HG03108 (cell line): ENCODE measurements at regions not wholly inside any gene's neighbourhood (a gene's known extent, or its start where the extent isn't known, plus 50 kb on each side); places are given as distances from the start of the nearest gene placed in this dataset.
"Not testable (repeated sequence)": the region's sequence is repeated elsewhere in the genome, so short reads cannot be mapped to it uniquely, and the experiment has no call there.

Source experiments
- ATAC-seq: cut with Tn5 transposase; IDR thresholded peaks from one replicate; pipeline ENCODE4 v1.9.1; 2021; ENCODE audit warnings: moderate library complexity; ENCODE audit not compliant: unreplicated experiment

DNA sequence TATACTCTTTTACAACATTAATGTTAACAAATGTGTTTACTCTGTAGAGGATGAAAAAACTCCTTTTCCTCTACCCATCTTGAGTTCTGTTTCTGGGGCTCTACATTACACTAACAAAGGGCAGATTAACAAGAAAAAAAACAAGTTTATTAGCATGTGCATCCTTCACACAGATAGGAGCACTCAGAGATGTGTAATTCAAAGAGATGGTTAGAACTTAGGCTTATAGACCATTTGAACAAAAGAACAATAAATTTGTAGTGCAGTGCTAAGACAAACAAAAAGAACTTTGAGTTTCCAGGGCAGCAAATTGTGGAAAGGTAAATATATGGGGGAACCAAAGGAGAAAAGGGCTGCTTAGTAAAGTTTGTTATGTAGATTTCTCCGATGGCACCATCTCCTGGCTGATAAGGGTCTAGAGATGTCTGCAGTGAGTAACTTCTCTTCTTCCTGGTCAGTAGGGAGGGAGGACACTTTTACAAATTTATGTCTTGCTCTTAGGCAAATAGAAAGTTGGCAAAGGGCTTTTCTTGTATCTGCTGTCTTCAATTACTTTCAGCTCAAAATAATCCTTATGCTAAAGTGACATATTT is 1249.9 kb upstream of the TENM3 start:
- ATAC-seq: no peak

DNA sequence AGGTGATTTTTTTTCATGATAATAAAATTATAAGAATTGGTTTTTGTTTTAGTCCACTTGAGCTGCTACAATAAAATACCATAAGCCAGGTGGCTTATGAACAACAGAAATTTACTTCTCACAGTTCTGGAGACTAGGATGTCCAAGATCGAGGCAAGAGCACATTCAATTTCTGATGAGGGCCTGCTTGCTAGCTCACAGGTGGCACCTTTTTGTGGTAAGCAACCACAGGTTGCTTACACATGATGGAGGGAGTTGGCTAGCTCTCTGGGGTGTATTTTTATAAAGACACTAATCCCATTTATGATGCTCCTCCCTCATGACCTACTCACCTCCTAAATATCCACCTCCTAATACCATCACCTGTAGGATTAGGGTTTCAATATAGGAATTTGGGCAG is 1248.5 kb upstream of the TENM3 start:
- ATAC-seq: no peak

DNA sequence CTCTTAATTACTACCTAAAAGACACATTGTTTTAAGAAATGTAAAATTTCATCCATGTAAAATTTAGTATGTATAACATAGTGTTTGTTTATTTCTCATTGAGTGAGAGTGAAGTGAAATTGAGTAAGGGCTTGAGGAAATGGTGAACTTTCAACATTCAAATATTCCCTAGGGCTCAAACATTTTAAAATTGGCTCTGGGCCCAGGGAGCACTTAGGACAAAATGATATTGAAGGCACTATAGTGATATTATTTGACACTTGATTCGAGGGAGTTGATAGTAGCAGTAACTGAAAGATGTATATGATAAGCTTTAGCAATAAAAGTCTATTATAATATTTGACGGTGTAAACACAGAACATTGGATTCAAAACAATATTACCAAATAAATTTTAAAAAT is 1244.0 kb upstream of the TENM3 start:
- ATAC-seq: no peak

DNA sequence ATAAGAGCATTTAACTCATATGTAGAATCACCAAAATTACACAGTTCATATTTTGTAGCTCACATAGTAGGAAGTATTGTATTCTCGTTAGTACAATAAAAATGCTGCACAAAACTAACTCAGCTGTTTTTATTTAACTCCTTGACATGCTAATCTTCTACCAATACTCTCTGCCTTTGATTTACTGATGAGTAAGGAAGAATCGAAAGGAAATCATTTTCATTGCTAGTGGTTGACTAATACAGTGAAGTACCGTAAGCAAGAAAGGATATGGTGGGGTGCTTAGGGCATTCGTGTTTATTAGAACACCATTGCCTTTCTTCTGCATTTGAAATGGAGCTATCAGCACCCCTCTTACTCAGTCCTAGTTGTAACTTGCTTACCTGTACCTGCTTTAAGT is 1239.1 kb upstream of the TENM3 start:
- ATAC-seq: no peak

DNA sequence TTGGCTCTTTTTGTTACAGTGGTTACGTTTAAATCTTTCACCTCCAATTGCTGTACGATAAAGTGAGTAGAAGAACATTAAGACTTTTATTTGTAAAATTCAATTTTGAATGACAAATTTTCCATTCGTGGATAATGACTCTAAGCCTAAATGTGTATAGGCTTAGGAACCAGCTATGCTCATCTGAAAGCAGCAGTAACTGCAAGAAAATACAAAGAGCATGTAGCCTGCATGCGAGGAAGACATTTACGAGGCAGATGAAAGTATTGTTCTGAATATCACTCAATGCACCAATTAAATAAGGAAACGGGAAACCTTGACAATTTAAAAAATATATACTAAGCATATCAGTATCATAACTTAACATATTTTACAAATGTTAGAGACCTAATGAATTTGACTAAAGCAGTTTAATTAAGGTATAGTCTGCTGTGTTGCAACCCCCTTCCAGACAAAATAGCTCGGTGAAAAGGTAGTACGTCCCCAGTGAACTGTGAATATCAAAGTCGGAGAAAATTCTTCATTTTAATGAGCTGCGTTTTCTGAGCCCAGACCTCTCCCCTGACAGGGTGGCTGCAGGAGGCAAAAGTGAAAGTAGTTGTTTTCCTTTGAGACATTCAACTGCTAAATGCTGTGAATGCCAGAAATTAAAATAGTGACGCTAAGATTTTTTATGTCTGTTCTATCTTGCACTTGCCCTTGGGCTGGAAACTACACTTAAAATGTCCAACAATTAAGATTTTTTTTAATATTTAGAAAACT is 1236.5 kb upstream of the TENM3 start:
- no peak for ATAC-seq

DNA sequence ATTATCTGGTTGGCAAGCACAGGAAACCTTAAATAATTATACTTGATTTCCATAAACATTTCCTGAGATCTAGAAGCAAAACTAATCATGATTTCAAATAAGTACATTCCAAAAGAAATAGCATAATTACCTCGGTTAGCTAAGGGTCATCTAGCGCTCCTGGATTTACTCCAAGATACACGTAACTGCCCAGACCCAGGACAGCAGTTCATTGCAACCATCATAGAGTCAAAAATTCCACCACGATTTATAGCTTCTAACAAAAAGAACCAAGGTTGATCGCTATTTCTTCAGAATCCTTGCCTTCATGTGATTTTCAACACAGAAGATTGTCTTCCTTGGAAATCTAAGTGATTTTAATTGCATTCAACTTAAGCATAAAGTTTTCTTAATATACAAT is 1235.5 kb upstream of the TENM3 start:
- ATAC-seq: no peak

DNA sequence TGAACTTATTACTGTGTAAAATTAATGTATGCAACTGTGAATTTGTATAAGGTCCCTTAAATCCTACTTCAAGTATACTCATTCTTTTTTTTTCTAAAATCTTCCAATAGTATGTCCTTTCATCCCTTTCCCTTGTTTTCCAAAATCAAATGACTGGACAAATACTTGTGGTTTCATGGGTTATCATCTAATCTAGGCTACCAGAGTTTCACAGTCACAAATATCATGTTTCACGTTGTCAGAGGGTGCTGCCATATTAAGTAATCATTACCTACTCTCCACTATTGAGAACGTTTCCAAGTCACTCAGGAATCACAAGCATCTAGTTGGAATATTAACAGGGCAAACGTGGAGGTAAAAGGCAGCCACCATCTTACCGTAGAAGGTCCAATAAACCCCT is 1235.0 kb upstream of the TENM3 start:
- no peak for ATAC-seq

DNA sequence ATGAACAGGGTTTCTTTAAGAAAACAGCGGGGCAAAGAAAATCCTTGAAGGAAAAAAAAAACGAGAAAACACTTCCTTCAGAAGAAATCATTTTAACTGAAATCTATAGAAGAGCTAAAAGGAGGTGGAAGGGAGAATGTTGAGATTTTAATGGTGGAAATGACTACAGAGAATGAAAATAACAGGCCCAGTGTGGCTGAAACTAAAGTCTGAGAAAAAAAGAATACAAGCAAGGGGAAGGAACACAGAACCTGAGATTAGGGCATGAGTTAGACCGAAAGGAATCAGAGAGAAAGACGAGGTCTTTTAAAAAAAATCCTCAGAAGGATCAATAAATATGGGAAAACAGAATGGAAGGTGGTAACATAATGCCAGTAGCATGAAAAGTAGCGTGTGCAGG is 1230.0 kb upstream of the TENM3 start:
- ATAC-seq: no peak

DNA sequence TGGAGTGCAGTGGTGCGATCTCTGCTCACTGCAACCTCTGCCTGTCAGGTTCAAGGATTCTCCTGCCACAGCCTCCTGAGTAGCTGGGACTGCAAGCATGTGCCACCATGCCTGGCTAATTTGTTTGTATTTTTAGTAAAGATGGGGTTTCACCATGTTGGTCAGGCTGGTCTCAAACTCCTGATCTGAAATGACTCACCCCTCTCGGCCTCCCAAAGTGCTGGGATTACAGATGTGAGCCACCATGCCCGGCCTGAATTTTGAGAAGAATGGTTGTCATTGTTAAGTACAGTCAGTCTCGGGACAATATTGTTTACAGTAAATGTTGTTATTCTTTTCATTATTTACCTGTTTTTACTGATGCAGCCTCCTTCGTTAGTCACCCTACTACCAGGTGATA is 1226.2 kb upstream of the TENM3 start:
- no peak for ATAC-seq

DNA sequence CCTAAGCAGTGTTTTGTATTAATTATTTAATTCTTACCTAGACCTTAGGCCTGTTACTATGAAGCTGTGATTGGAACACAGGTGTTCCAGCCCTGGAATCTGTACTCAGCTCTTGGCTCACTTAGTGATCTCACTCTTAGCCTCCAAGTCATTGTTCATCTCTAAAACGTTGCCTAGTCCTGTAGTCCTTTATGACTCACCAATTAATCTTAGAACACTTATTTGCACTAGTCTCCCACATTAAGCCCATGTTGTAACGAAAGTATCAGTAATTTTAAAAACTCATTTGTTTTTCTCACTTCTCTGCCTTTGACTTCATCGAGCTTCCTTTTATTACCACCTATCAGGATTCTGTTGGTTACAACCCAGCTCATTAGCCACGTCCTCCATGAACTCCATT is 1224.7 kb upstream of the TENM3 start:
- no peak for ATAC-seq

DNA sequence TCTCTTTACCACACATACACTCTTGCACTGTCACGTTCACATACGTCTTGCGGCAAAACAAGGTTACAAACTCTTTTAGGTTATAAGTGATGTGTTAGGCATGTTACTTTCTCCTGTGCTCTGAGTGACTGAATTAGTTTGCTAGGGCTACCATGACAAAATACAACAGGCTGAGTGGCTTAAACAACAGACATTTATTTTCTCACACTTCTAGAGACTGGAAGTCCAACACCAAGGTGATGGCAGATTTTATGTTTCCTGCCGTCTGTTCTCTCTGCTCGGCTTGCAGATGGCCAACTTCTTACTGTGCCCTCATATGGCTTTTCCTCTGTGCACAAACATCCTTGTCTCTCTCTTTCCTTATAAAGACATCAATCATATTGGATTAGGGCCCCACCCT is 1224.3 kb upstream of the TENM3 start:
- no peak for ATAC-seq

DNA sequence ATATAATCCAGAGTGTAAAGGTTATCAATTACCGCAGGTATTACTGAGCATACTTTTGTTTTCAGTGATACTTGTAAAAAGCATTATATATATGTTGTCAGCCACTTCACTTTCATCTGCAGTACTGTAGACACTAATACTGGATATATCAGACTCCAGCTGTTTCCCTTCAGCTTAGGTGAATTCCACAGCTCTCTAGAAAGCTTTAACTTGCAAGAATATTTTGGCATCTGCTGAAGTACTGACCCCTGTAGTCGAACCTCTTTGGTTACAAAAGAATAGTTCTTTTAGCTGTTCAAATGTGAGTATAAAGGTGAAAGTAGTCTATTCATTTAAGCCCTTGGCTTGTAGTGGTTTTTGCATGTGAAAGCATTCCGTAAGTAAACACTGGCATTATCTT is 1222.7 kb upstream of the TENM3 start:
- ATAC-seq: no peak

DNA sequence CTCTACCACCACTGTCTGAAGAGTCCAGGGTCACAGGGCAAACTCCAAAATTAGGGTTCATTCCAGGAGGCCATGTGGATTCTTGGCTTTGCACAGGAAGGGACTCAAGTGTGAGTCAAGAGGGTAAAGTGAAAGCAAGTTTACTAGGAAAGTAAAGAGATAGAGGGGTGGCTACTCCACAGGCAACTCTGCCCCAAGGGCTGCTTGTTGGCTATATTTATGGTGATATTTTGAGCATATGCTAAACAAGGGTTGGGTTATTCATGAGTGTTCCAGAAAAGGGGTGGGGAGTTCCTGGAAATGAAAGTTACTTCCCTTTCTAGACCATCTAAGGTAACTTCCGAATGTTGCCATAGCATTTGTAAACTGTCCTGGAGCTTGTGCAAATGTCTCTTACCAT is 1222.0 kb upstream of the TENM3 start:
- ATAC-seq: no peak

DNA sequence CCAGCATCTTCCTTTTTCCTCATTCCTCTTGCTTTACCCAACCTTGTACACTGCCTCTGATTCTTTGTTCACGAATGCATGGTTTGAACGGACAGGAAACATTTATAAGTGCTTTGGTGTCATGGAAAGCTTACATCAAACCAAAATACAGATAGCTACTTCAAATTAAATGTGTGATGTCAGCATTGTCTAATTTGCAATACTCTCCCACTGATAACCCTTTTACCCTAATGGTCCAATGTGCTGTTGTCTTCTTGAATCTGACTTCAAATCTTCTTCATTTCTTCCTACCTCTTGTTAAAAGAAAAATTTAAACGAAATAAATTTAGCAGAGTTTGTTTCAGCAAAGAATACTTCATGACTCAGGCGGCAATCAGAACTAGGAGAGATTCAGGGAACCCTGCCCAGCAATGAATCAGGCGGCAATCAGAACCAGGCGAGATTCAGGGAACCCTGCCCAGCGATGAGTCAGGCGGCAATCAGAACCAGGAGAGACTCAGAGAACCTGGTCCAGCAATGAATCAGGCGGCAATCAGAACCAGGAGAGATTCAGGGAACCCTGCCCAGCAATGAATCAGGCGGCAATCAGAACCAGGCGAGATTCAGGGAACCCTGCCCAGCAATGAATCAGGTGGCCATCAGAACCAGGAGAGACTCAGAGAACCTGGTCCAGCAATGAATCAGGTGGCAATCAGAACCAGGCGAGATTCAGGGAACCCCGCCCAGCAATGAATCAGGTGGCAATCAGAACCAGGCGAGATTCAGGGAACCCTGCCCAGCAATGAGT is 1212.9 kb upstream of the TENM3 start:
- ATAC-seq: not testable (repeated sequence)

DNA sequence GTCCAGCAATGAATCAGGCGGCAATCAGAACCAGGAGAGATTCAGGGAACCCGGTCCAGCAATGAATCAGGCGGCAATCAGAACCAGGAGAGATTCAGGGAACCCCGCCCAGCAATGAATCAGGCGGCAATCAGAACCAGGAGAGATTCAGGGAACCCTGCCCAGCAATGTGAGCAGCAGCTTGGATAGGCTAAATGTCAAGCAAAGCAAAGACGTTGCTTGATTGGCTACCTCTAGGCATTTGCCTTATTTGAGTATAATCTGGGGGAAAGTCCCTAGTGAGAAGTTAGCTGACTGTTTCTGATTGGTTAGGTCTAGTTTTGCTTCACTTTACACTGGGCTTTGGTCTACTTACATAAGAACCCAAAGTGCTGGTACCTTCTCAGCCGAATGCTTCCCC is 1212.2 kb upstream of the TENM3 start:
- no peak for ATAC-seq

DNA sequence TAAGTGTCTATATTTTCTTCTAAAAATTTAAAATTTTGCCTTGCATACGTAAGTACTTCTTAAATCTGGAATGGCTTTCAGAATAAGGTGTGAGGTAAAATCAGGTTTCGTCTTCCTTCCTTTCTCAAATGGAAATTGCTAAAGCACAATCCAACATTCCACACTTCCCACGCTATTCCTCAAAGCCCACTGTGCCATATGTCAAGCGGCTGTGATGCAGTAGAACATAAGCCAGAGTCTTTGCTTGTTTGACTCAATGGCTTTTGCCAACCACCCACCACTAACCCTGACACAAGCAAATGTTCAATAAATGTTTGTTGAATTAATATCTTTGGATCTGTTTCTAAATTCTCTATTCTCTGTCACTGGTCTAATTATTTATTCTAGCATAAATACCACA is 1199.7 kb upstream of the TENM3 start:
- ATAC-seq: no peak

DNA sequence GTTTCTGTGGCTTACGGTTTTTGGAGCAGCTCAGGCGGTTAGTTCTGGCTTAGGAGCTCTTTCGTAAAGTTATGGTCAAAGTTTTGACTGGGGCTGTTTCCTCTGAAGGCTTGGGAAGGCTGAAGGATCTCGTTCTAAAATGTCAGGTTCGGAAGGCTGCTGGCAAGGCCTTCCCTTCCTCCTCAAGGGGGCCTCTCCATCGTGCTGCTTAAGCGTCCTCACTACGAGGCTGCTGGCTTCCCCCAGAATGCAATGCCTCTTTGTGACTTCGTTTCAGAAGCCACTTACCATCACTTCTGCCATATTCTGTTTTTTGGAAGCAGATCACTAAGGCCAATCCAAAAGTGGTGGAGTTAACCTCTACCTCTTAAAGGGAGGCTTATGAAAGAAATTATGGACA is 1196.4 kb upstream of the TENM3 start:
- ATAC-seq: no peak

DNA sequence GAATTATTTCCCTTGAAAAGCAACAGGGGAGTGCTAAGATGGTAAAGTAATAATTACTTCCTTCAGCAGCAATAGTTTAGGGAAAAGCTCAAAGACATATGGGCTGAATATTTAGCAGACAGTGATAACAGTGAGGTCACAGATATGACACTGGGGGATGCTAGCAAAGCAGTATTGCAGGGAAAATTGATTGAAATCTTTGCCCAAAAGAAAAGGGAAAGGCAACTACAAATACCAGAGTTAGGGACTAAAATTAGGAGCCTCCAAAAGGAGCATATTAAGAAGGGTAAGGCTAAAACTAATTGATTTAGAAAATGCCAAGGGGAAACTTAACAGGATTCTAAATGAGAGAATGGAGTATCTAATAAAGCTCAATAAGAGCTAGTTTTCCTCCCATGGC is 1191.3 kb upstream of the TENM3 start:
- ATAC-seq: no peak

DNA sequence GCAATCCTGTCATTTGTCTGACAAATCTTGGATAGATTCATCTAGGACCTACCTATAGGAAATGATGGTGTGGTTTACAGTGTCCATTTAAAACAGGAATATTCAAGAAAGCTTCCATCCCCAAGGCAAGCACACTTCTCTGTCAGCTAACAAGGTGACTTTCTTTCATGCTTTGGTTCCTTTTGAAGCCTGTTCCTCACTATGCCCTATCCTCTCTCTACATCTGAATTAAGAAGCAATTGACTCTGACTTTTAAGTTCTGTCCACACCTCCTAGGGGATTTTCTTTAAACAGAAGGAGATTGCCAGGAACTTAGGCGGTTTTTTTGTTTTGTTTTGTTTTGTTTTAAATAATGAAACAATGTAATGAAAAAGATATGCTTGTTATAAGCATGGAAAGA is 1181.4 kb upstream of the TENM3 start:
- no peak for ATAC-seq

DNA sequence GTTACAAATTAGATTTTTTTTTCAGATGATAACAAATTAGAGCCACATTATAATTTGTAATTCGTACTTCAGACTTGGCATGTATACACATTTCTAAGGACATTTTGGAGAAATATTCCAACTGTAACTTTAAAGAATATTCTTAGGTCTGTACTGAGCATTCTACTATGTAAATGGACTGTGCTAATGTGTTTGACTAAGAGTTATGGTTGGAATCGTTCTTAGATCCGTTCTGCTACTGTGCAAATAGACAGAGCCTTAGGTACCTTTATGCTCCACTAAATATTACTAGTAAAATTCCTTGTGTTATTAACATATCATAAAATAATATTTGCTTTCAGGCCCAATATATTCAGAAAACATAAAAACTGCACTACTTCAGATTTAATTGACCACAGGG is 1180.0 kb upstream of the TENM3 start:
- ATAC-seq: no peak

DNA sequence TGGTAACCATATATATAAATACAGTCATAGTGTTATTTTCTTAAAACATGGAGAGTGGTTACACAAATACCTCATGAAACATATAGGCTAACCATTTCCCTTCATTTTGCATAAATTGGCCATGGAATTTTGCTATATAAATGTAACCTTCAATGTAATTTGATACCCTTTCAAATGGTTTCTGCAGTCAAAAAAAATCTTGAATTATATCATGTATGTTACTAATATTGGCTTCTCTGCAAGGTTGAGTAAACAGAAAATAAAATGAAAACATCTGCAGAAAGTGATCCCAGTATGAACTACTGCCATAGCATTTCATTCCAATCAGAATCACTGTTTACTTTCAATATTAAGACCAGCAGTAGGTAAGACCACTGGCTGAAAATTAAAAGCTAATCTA is 1165.9 kb upstream of the TENM3 start:
- ATAC-seq: no peak

DNA sequence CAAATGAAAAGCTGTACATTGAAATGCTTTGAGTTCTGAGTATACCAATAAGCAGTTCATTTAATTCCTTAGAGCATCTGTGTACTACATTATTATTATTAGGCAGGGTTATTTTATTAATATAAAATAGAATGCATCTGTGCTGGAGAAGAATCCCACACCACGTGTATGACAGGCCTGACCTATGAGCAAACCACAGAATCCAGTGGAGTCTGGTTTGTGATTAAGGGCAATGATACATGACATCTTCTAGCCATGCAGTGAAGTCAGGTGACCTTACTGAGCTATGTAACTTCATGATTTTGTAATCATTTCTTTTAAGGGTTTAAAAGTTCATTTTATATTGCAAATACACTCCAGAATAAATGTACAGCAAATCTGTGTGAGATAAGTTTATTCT is 1165.0 kb upstream of the TENM3 start:
- no peak for ATAC-seq
